Cardiac muscle cell (in vitro differentiated cells and primary cell): ENCODE measurements at regions not wholly inside any gene's neighbourhood (a gene's known extent, or its start where the extent isn't known, plus 50 kb on each side); places are given as distances from the start of the nearest gene placed in this dataset.

Experiments
- DNase-seq, 2 donors: peaks; one replicate each; pipeline versions ENCODE4 v3.0.0 to v3.0.0-alpha.2; 2010 to 2017; ENCODE audit warnings: low read depth in 1 of 2, low spot score in 1 of 2
- H3K27ac ChIP-seq: fragments of 200-600 bp; sonication (generic); 2 replicates; pipeline ENCODE4 v1.5.1; 2016
- H3K27me3 ChIP-seq: fragments of 200-600 bp; sonication (generic); 2 replicates; pipeline ENCODE4 v1.6.0; 2016; ENCODE audit warnings: control low read depth
- H3K36me3 ChIP-seq: fragments of 200-600 bp; sonication (generic); 2 replicates; pipeline ENCODE4 v1.5.1; 2016; ENCODE audit warnings: control low read depth
- H3K4me1 ChIP-seq: fragments of 200-600 bp; sonication (generic); 2 replicates; pipeline ENCODE4 v1.8.1; 2017; ENCODE audit warnings: low read depth, mild to moderate bottlenecking, mixed run types
- H3K4me3 ChIP-seq: fragments of 200-600 bp; sonication (generic); 2 replicates; pipeline ENCODE4 v1.5.1; 2016; ENCODE audit warnings: mild to moderate bottlenecking
- H3K9me3 ChIP-seq: fragments of 200-600 bp; sonication (generic); 2 replicates; pipeline ENCODE4 v1.5.1; 2017; ENCODE audit warnings: low read depth, mild to moderate bottlenecking, control low read depth
- CTCF ChIP-seq: IDR thresholded peaks from 2 replicates; pipeline ENCODE4 v1.5.1; 2012; ENCODE audit warnings: low read depth, mild to moderate bottlenecking, low read length

- no peaks in the 10 kb centered on the region for H3K9me3 ChIP-seq
- no peaks in the 10 kb centered on the region for H3K36me3 ChIP-seq
- no peak for TF ChIP-seq CTCF
- no peaks in the 10 kb centered on the region for H3K27me3 ChIP-seq
- H3K4me3 ChIP-seq = no peak overlapping the region
- DNase-seq = peak in 1 of 2 donors; percentile 88
- H3K27ac ChIP-seq = no peak overlapping the region
- peaks cover 6% of the 10 kb centered on the region for H3K4me1 ChIP-seq
These were observed 339.0 kb upstream of the PROK2 start for GRCh38 chr3:72123908-72124441.

- no peak for TF ChIP-seq CTCF
- H3K4me1 ChIP-seq = peaks cover 6% of the 10 kb centered on the region
- DNase-seq = no peak
These were observed 336.1 kb upstream of the PROK2 start for GRCh38 chr3:72120806-72121778.

GRCh38 chr3:72120039-72120438, 335.1 kb upstream of the PROK2 start:
- Histone ChIP-seq H3K4me1 (peaks cover 6% of the 10 kb centered on the region), H3K27ac (no peak overlapping the region), H3K27me3 (no peaks in the 10 kb centered on the region), H3K4me3 (no peak overlapping the region), H3K9me3 (no peaks in the 10 kb centered on the region), H3K36me3 (no peaks in the 10 kb centered on the region)
- DNase-seq = no peak
- TF ChIP-seq CTCF = no peak

More at GRCh38 chr3:72120806-72121778, 336.1 kb upstream of the PROK2 start:
- Histone ChIP-seq H3K36me3 (no peaks in the 10 kb centered on the region), H3K4me3 (no peak overlapping the region), H3K27me3 (no peaks in the 10 kb centered on the region), H3K9me3 (no peaks in the 10 kb centered on the region), H3K27ac (no peak overlapping the region)

GRCh38 chr3:72118628-72119027, 333.7 kb upstream of the PROK2 start:
- H3K4me1 ChIP-seq = peaks cover 6% of the 10 kb centered on the region
- no peaks in the 10 kb centered on the region for H3K9me3 ChIP-seq
- H3K4me3 ChIP-seq = no peak overlapping the region
- no peaks in the 10 kb centered on the region for H3K36me3 ChIP-seq
- H3K27me3 ChIP-seq = no peaks in the 10 kb centered on the region
- TF ChIP-seq CTCF = no peak
- DNase-seq = peak in 1 of 2 donors; percentile 14
- no peak overlapping the region for H3K27ac ChIP-seq

- no peak for DNase-seq
- Histone ChIP-seq H3K9me3 (no peaks in the 10 kb centered on the region), H3K4me1 (no peaks in the 10 kb centered on the region), H3K27me3 (peaks cover 3% of the 10 kb centered on the region), H3K36me3 (no peaks in the 10 kb centered on the region), H3K4me3 (no peak overlapping the region), H3K27ac (no peak overlapping the region)
- TF ChIP-seq CTCF = no peak
These were observed 331.3 kb upstream of the PROK2 start for GRCh38 chr3:72116226-72116625.
